ENCODE measurements at regions not wholly inside any gene's neighbourhood (a gene's known extent, or its start where the extent isn't known, plus 50 kb on each side); places are given as distances from the start of the nearest gene placed in this dataset.

GRCh38 chr14:78091361-78091760, 78.8 kb upstream of the NRXN3 start:
- H3K9me3 ChIP-seq (ENCODE audit: control insufficient read depth, low read length), result no peaks in the 10 kb centered on the region
- H3K36me3 ChIP-seq (ENCODE audit: control insufficient read depth, insufficient read depth, low read length), result no peaks in the 10 kb centered on the region
- no peak overlapping the region for H3K4me2 ChIP-seq (ENCODE audit: low read length)
- H3K27ac ChIP-seq, result no peak overlapping the region
- no peaks in the 10 kb centered on the region for H3K4me1 ChIP-seq
- H3K4me3 ChIP-seq (ENCODE audit: low read depth, low read length), result no peak overlapping the region
- no peaks in the 10 kb centered on the region for H3K27me3 ChIP-seq (ENCODE audit: control insufficient read depth, insufficient read depth, low read length)
- no peaks in the 10 kb centered on the region for H3K79me2 ChIP-seq
- no peak overlapping the region for H3K9ac ChIP-seq
- H2AFZ ChIP-seq, result no peak overlapping the region
- no peak for TF ChIP-seq CTCF (IDR thresholded peaks at IDR 0.05)

- Histone ChIP-seq H3K4me2 (ENCODE audit: low read length) (no peak overlapping the region), H3K4me1 (no peaks in the 10 kb centered on the region), H3K36me3 (ENCODE audit: control insufficient read depth, insufficient read depth, low read length) (no peaks in the 10 kb centered on the region), H3K27me3 (ENCODE audit: control insufficient read depth, insufficient read depth, low read length) (no peaks in the 10 kb centered on the region), H3K79me2 (no peaks in the 10 kb centered on the region), H3K9ac (no peak overlapping the region), H3K4me3 (ENCODE audit: low read depth, low read length) (no peak overlapping the region), H2AFZ (no peak overlapping the region), H3K9me3 (ENCODE audit: control insufficient read depth, low read length) (no peaks in the 10 kb centered on the region), H3K27ac (no peak overlapping the region)
- TF ChIP-seq CTCF (IDR thresholded peaks at IDR 0.05), result no peak
These were observed 78.1 kb upstream of the NRXN3 start for GRCh38 chr14:78092040-78092439.

- Histone ChIP-seq H3K27ac (no peak overlapping the region), H3K9ac (no peak overlapping the region), H3K4me3 (ENCODE audit: low read depth, low read length) (no peak overlapping the region), H3K9me3 (ENCODE audit: control insufficient read depth, low read length) (no peaks in the 10 kb centered on the region), H2AFZ (no peak overlapping the region), H3K36me3 (ENCODE audit: control insufficient read depth, insufficient read depth, low read length) (no peaks in the 10 kb centered on the region), H3K4me2 (ENCODE audit: low read length) (no peak overlapping the region), H3K79me2 (no peaks in the 10 kb centered on the region), H3K27me3 (ENCODE audit: control insufficient read depth, insufficient read depth, low read length) (no peaks in the 10 kb centered on the region), H3K4me1 (no peaks in the 10 kb centered on the region)
- no peak for TF ChIP-seq CTCF (IDR thresholded peaks at IDR 0.05)
These were observed 66.9 kb upstream of the NRXN3 start for GRCh38 chr14:78103271-78103670.

- TF ChIP-seq CTCF (IDR thresholded peaks at IDR 0.05), result no peak
- H3K9ac ChIP-seq, result no peak overlapping the region
- H3K4me2 ChIP-seq (ENCODE audit: low read length), result no peak overlapping the region
- H2AFZ ChIP-seq, result no peak overlapping the region
- H3K79me2 ChIP-seq, result no peaks in the 10 kb centered on the region
- no peaks in the 10 kb centered on the region for H3K9me3 ChIP-seq (ENCODE audit: control insufficient read depth, low read length)
- no peaks in the 10 kb centered on the region for H3K36me3 ChIP-seq (ENCODE audit: control insufficient read depth, insufficient read depth, low read length)
- no peaks in the 10 kb centered on the region for H3K27me3 ChIP-seq (ENCODE audit: control insufficient read depth, insufficient read depth, low read length)
- no peak overlapping the region for H3K27ac ChIP-seq
- H3K4me1 ChIP-seq, result no peaks in the 10 kb centered on the region
- no peak overlapping the region for H3K4me3 ChIP-seq (ENCODE audit: low read depth, low read length)
These were observed 66.0 kb upstream of the NRXN3 start for GRCh38 chr14:78104160-78104559.

- no peak overlapping the region for H3K9ac ChIP-seq
- H3K27ac ChIP-seq, result no peak overlapping the region
- TF ChIP-seq CTCF (IDR thresholded peaks at IDR 0.05), result no peak
- no peaks in the 10 kb centered on the region for H3K36me3 ChIP-seq (ENCODE audit: control insufficient read depth, insufficient read depth, low read length)
- H3K27me3 ChIP-seq (ENCODE audit: control insufficient read depth, insufficient read depth, low read length), result no peaks in the 10 kb centered on the region
- no peak overlapping the region for H3K4me2 ChIP-seq (ENCODE audit: low read length)
- H3K79me2 ChIP-seq, result no peaks in the 10 kb centered on the region
- H3K9me3 ChIP-seq (ENCODE audit: control insufficient read depth, low read length), result no peaks in the 10 kb centered on the region
- no peaks in the 10 kb centered on the region for H3K4me1 ChIP-seq
- H2AFZ ChIP-seq, result no peak overlapping the region
- no peak overlapping the region for H3K4me3 ChIP-seq (ENCODE audit: low read depth, low read length)
These were observed 65.5 kb upstream of the NRXN3 start for GRCh38 chr14:78104655-78105054.

Data from parathyroid adenoma (tissue), 2 donors.